HT1080 (cell line): ENCODE measurements at regions not wholly inside any gene's neighbourhood (a gene's known extent, or its start where the extent isn't known, plus 50 kb on each side); places are given as distances from the start of the nearest gene placed in this dataset. TPM values are rescaled to one million over a fixed set of nuclear protein-coding genes. Genes with fewer than 3 reads are reported as not detected.

Source experiments
- small RNA-seq: library from RNA; depleted of rRNA; stranded (forward); fragments of <200 nt; gene quantifications from one replicate; pipeline ENCODE3, GENCODE V24; 2014

Small RNAs in the stretch of these regions (small RNA-seq; reads per million reads assigned to genes)
- gene AL117339.3: not detected
- gene RNU6-1118P: not detected
